GM23338 (cell line): ENCODE measurements at regions not wholly inside any gene's neighbourhood (a gene's known extent, or its start where the extent isn't known, plus 50 kb on each side); places are given as distances from the start of the nearest gene placed in this dataset.
A peak's percentile ranks its signal among the peaks of the same experiment; 100 is the strongest.

Source experiments
- ATAC-seq: fragments of 200-7000 bp; cut with Tn5 transposase; 3 replicates; pipeline ENCODE4 v1.9.1; 2020
- DNase-seq: peaks from one replicate; pipeline ENCODE4 v3.0.0-alpha.2; 2015; ENCODE audit warnings: low spot score
- H2AFZ ChIP-seq: fragments of 200-600 bp; sonication (generic); 2 replicates; pipeline ENCODE4 v1.8.0; 2016; ENCODE audit warnings: antibody characterized with exemption, mild to moderate bottlenecking, moderate library complexity
- H3F3A ChIP-seq: fragments of 200-600 bp; sonication (generic); replicated peaks from 2 replicates; pipeline ENCODE4 v1.8.0; 2017; ENCODE audit warnings: antibody characterized with exemption, mixed run types, low read depth
- H3K27ac ChIP-seq: fragments of 200-600 bp; sonication (generic); 2 replicates; pipeline ENCODE4 v1.6.1; 2016; ENCODE audit warnings: low read depth
- H3K27me3 ChIP-seq: fragments of 200-600 bp; sonication (generic); 2 replicates; pipeline ENCODE4 v1.8.0; 2016; ENCODE audit warnings: mild to moderate bottlenecking, mixed run types, moderate library complexity; ENCODE audit not compliant: insufficient read depth
- H3K36me3 ChIP-seq: fragments of 200-600 bp; sonication (generic); 2 replicates; pipeline ENCODE4 v1.8.0; 2016; ENCODE audit warnings: mild to moderate bottlenecking; ENCODE audit not compliant: insufficient read depth
- H3K4me1 ChIP-seq: fragments of 200-600 bp; sonication (generic); 2 replicates; pipeline ENCODE4 v1.8.0; 2016; ENCODE audit warnings: mild to moderate bottlenecking, moderate library complexity; ENCODE audit not compliant: insufficient read depth
- H3K4me2 ChIP-seq: fragments of 200-600 bp; sonication (generic); 2 replicates; pipeline ENCODE4 v1.7.1; 2017; ENCODE audit warnings: mixed run types
- H3K4me3 ChIP-seq: fragments of 200-600 bp; sonication (generic); 2 replicates; pipeline ENCODE4 v1.6.1; 2016; ENCODE audit warnings: mixed run types
- H3K79me2 ChIP-seq: fragments of 200-600 bp; sonication (generic); replicated peaks from 2 replicates; pipeline ENCODE4 v1.8.0; 2017; ENCODE audit warnings: mild to moderate bottlenecking; ENCODE audit not compliant: insufficient read depth
- H3K9me2 ChIP-seq: fragments of 200-600 bp; sonication (generic); 2 replicates; pipeline ENCODE4 v1.8.0; 2017; ENCODE audit not compliant: insufficient read depth
- H4K20me1 ChIP-seq: fragments of 200-600 bp; sonication (generic); replicated peaks from 2 replicates; pipeline ENCODE4 v1.8.0; 2017; ENCODE audit warnings: mild to moderate bottlenecking; ENCODE audit not compliant: insufficient read depth
- H3K27ac Mint-ChIP-seq: 2 replicates; pipeline ENCODE4 v1.8.0; 2020; ENCODE audit warnings: inconsistent platforms, mild to moderate bottlenecking, moderate library complexity, mixed read lengths
- H3K27me3 Mint-ChIP-seq: 3 replicates; pipeline ENCODE4 v1.8.0; 2022; ENCODE audit warnings: low read depth, mild to moderate bottlenecking, moderate library complexity, mixed read lengths, inconsistent platforms; ENCODE audit not compliant: insufficient read depth, poor library complexity
- H3K36me3 Mint-ChIP-seq: 3 replicates; pipeline ENCODE4 v1.8.0; 2021; ENCODE audit warnings: low read depth, mild to moderate bottlenecking, inconsistent platforms, moderate library complexity, mixed read lengths
- H3K4me1 Mint-ChIP-seq: 3 replicates; pipeline ENCODE4 v1.8.0; 2020; ENCODE audit warnings: mild to moderate bottlenecking, inconsistent platforms, mixed read lengths
- H3K4me3 Mint-ChIP-seq: 3 replicates; pipeline ENCODE4 v1.8.0; 2021; ENCODE audit warnings: moderate library complexity, mild to moderate bottlenecking, inconsistent platforms, mixed read lengths
- H3K9me3 Mint-ChIP-seq: 3 replicates; pipeline ENCODE4 v1.8.0; 2020; ENCODE audit warnings: moderate library complexity, mild to moderate bottlenecking, inconsistent platforms, mixed read lengths
- CREB1 ChIP-seq: fragments of 250-450 bp; sonication (Bioruptor Pico); IDR thresholded peaks from 2 replicates; pipeline ENCODE4 v1.5.0; 2020; ENCODE audit warnings: low read depth, mild to moderate bottlenecking, moderate library complexity
- CTCF ChIP-seq, 2 experiments: fragments of 200-600 bp in 1 of 2; sonication (generic) in 1 of 2; conservative IDR thresholded peaks; 2 replicates each; pipeline versions ENCODE4 v1.5.1 to v1.6.1; 2016 to 2017; ENCODE audit warnings: antibody characterized with exemption in 2 of 2, low read depth in 2 of 2, mild to moderate bottlenecking in 2 of 2, moderate library complexity in 1 of 2
- ETS1 ChIP-seq: IDR thresholded peaks from 2 replicates; pipeline ENCODE4 v1.6.1; 2016; ENCODE audit warnings: antibody characterized with exemption
- EZH2 ChIP-seq: fragments of 200-600 bp; sonication (generic); IDR thresholded peaks from one replicate; pipeline ENCODE4 v1.8.0; 2017; ENCODE audit warnings: antibody characterized with exemption, mild to moderate bottlenecking, low read depth; ENCODE audit not compliant: unreplicated experiment
- EZH2phosphoT487 ChIP-seq: fragments of 200-600 bp; sonication (generic); IDR thresholded peaks from one replicate; pipeline ENCODE4 v1.8.1; 2018; ENCODE audit warnings: antibody characterized with exemption; ENCODE audit not compliant: unreplicated experiment
- NANOG ChIP-seq: IDR thresholded peaks from 2 replicates; pipeline ENCODE4 v1.6.1; 2016; ENCODE audit warnings: antibody characterized with exemption, borderline replicate concordance
- POLR2AphosphoS5 ChIP-seq: IDR thresholded peaks from 2 replicates; pipeline ENCODE4 v1.6.1; 2016; ENCODE audit warnings: antibody characterized with exemption, low read depth
- ZNF114 ChIP-seq: fragments of 250-450 bp; sonication (Bioruptor Pico); IDR thresholded peaks from 2 replicates; pipeline ENCODE4 v1.5.0; 2020; ENCODE audit warnings: mild to moderate bottlenecking, moderate library complexity
- ZNF462 ChIP-seq: fragments of 250-450 bp; sonication (Bioruptor Pico); IDR thresholded peaks from 2 replicates; pipeline ENCODE4 v1.5.0; 2020; ENCODE audit warnings: mild to moderate bottlenecking, moderate library complexity

GRCh38 chr3:162584986-162585385 lies 1088.4 kb downstream of the OTOL1 start:
- no peak for TF ChIP-seq CREB1
- TF ChIP-seq EZH2phosphoT487 = no peak
- no peak for TF ChIP-seq CTCF (conservative IDR thresholded peaks at IDR 0.05; ENCODE audit: low read depth in 2 of 2)
- no peak for TF ChIP-seq ZNF462 (CRISPR knock-in tag)
- no peak for TF ChIP-seq EZH2
- TF ChIP-seq NANOG = no peak
- TF ChIP-seq ZNF114 (CRISPR knock-in tag) = no peak
- no peak for TF ChIP-seq POLR2AphosphoS5
- TF ChIP-seq ETS1 = no peak
- Histone ChIP-seq H3K9me2 (no peaks in the 10 kb centered on the region; the same call in 1 of the 2 replicates), H3K27ac (no peak overlapping the region), H4K20me1 (no peaks in the 10 kb centered on the region), H3K4me1 (no peaks in the 10 kb centered on the region), H3F3A (no peaks in the 10 kb centered on the region), H3K4me3 (no peak overlapping the region), H3K79me2 (no peaks in the 10 kb centered on the region), H3K27me3 (no peaks in the 10 kb centered on the region), H3K4me2 (no peak overlapping the region), H2AFZ (peak overlapping the region; percentile 1; the same call in 1 of the 2 replicates), H3K36me3 (no peaks in the 10 kb centered on the region)
- no peak overlapping the region for H3K4me3 Mint-ChIP-seq
- H3K27me3 Mint-ChIP-seq = no peaks in the 10 kb centered on the region
- no peak for DNase-seq
- peaks cover 16% of the 10 kb centered on the region for H3K36me3 Mint-ChIP-seq
- no peak for ATAC-seq
- peaks cover 2% of the 10 kb centered on the region; the same call in 2 of the 3 replicates for H3K4me1 Mint-ChIP-seq
- no peak overlapping the region; the same call in 1 of the 2 replicates for H3K27ac Mint-ChIP-seq
- H3K9me3 Mint-ChIP-seq = peaks cover 11% of the 10 kb centered on the region
